Thyroid gland (tissue), 4 donors: ENCODE measurements at regions not wholly inside any gene's neighbourhood (a gene's known extent, or its start where the extent isn't known, plus 50 kb on each side); places are given as distances from the start of the nearest gene placed in this dataset.

Experiments used
- CTCF ChIP-seq, 6 experiments: fragments of 200-600 bp in 3 of 6; fragments of 450-650 bp in 3 of 6; sonication (generic) in 3 of 6; IDR thresholded peaks; one replicate each; pipeline ENCODE4 v1.5.1; 2016 to 2019; ENCODE audit warnings: antibody characterized with exemption in 6 of 6, mild to moderate bottlenecking in 2 of 6, inconsistent platforms in 1 of 6, moderate library complexity in 1 of 6
- POLR2A ChIP-seq, 2 donors: fragments of 450-650 bp; IDR thresholded peaks; one replicate each; pipeline ENCODE4 v1.6.1; 2017; ENCODE audit warnings: antibody characterized with exemption in 2 of 2, mild to moderate bottlenecking in 2 of 2, moderate library complexity in 1 of 2

GRCh38 chr3:28050885-28051284 is 190.5 kb upstream of the CMC1 start:
- TF ChIP-seq CTCF (IDR thresholded peaks at IDR 0.05) (no peak), POLR2A (IDR thresholded peaks at IDR 0.05) (no peak)
